Keratinocyte (primary cell): ENCODE measurements at regions not wholly inside any gene's neighbourhood (a gene's known extent, or its start where the extent isn't known, plus 50 kb on each side); places are given as distances from the start of the nearest gene placed in this dataset.

Source experiments
- DNase-seq: peaks from one replicate; pipeline ENCODE4 v3.0.0-alpha.2; 2011; ENCODE audit warnings: low read depth, missing footprints, low spot score
- FAIRE-seq: peaks from 2 replicates; lab custom pipeline; 2011; peaks lifted over from hg19 to GRCh38; lab: Jason Lieb, UNC
- H2AFZ ChIP-seq: 2 replicates; pipeline ENCODE4 v1.6.0; 2012; ENCODE audit warnings: low read length, control low read depth, inconsistent platforms; ENCODE audit not compliant: control insufficient read depth
- H3K27ac ChIP-seq: 2 replicates; pipeline ENCODE4 v1.5.1; 2011; ENCODE audit warnings: low read length; ENCODE audit not compliant: control insufficient read depth, insufficient read depth
- H3K27me3 ChIP-seq: 3 replicates; pipeline ENCODE4 v1.6.0; 2011; ENCODE audit warnings: low read length; ENCODE audit not compliant: control insufficient read depth, insufficient read depth; ENCODE audit errors: extremely low read depth
- H3K36me3 ChIP-seq, 2 experiments: 2 replicates in 1 of 2; 3 replicates in 1 of 2; pipeline ENCODE4 v1.5.1; 2011; ENCODE audit warnings: low read length in 2 of 2, mild to moderate bottlenecking in 1 of 2; ENCODE audit not compliant: control insufficient read depth in 2 of 2, insufficient read depth in 2 of 2; ENCODE audit errors: extremely low read depth in 1 of 2
- H3K4me1 ChIP-seq: 3 replicates; pipeline ENCODE4 v1.5.1; 2011; ENCODE audit warnings: low read length; ENCODE audit not compliant: control insufficient read depth, insufficient read depth; ENCODE audit errors: extremely low read depth
- H3K4me2 ChIP-seq: 3 replicates; pipeline ENCODE4 v1.6.0; 2011; ENCODE audit warnings: low read depth, low read length; ENCODE audit not compliant: control insufficient read depth, insufficient read depth; ENCODE audit errors: extremely low read depth
- H3K4me3 ChIP-seq, 3 experiments: fragments of 200-600 bp in 1 of 3; sonication (generic) in 1 of 3; 2 replicates in 2 of 3; 3 replicates in 1 of 3; pipeline ENCODE4 v1.5.1; 2011 to 2016; ENCODE audit warnings: low read length in 3 of 3, mild to moderate bottlenecking in 3 of 3, control low read depth in 2 of 3, inconsistent platforms in 1 of 3, low read depth in 1 of 3, mixed read lengths in 1 of 3, mixed run types in 1 of 3, moderate library complexity in 1 of 3; ENCODE audit not compliant: control insufficient read depth in 2 of 3, insufficient read depth in 2 of 3; ENCODE audit errors: extremely low read depth in 1 of 3
- H3K79me2 ChIP-seq: 2 replicates; pipeline ENCODE4 v1.6.0; 2012; ENCODE audit warnings: low read length; ENCODE audit not compliant: control insufficient read depth, insufficient read depth
- H3K9ac ChIP-seq: 3 replicates; pipeline ENCODE4 v1.6.0; 2011; ENCODE audit warnings: low read length; ENCODE audit not compliant: control insufficient read depth, insufficient read depth; ENCODE audit errors: extremely low read depth
- H3K9me1 ChIP-seq: 3 replicates; pipeline ENCODE4 v1.6.0; 2011; ENCODE audit warnings: low read length; ENCODE audit not compliant: control insufficient read depth, insufficient read depth; ENCODE audit errors: extremely low read depth
- H3K9me3 ChIP-seq: 2 replicates; pipeline ENCODE4 v1.5.1; 2012; ENCODE audit warnings: low read depth, low read length; ENCODE audit not compliant: control insufficient read depth
- H4K20me1 ChIP-seq: 3 replicates; pipeline ENCODE4 v1.6.0; 2011; ENCODE audit warnings: low read length; ENCODE audit not compliant: control insufficient read depth, insufficient read depth; ENCODE audit errors: extremely low read depth
- CTCF ChIP-seq, 3 experiments: IDR thresholded peaks in 1 of 3; conservative IDR thresholded peaks in 1 of 3; optimal IDR thresholded peaks in 1 of 3; 2 replicates in 2 of 3; 3 replicates in 1 of 3; pipeline versions ENCODE3 to v1.5.1; 2011; ENCODE audit warnings: low read length in 3 of 3, mild to moderate bottlenecking in 3 of 3, moderate library complexity in 2 of 3, control low read depth in 1 of 3, inconsistent platforms in 1 of 3; ENCODE audit not compliant: insufficient read depth in 2 of 3; ENCODE audit errors: extremely low read depth in 1 of 3
- EZH2 ChIP-seq: IDR thresholded peaks from one replicate; pipeline ENCODE4 v1.6.1; 2012; ENCODE audit warnings: inconsistent platforms, mild to moderate bottlenecking, low read length, moderate library complexity
- dilution Hi-C: fragments of 300-500 bp; cut with MboI; formaldehyde crosslinking; loops from one replicate; pipeline ENCODE4 v1.7.0; 2020; ENCODE audit warnings: low sequenced_read_pairs; ENCODE audit not compliant: extremely low pct_ligation_motif_present

- no peak for FAIRE-seq
- H3K9me3 ChIP-seq, result no peaks in the 10 kb centered on the region
- no peak overlapping the region for H3K27ac ChIP-seq
- H3K36me3 ChIP-seq, result no peaks in the 10 kb centered on the region
- no peak for DNase-seq
- no peaks in the 10 kb centered on the region for H3K4me1 ChIP-seq
- no peak overlapping the region for H3K9ac ChIP-seq
- TF ChIP-seq CTCF (optimal IDR thresholded peaks at IDR 0.05 in 1 of 3, IDR thresholded peaks at IDR 0.05 in 1 of 3, conservative IDR thresholded peaks at IDR 0.05 in 1 of 3; ENCODE audit: extremely low read depth in 1 of 3, insufficient read depth in 2 of 3, low read length in 3 of 3) (no peak), EZH2 (no peak)
- H3K4me3 ChIP-seq, result no peak overlapping the region
- H3K9me1 ChIP-seq, result no peaks in the 10 kb centered on the region
- no peak overlapping the region for H3K4me2 ChIP-seq
- dilution Hi-C loops, result no loop called here
- no peaks in the 10 kb centered on the region for H3K79me2 ChIP-seq
- H3K27me3 ChIP-seq, result no peaks in the 10 kb centered on the region
- no peak overlapping the region for H2AFZ ChIP-seq
- no peaks in the 10 kb centered on the region for H4K20me1 ChIP-seq
These were observed 541.7 kb upstream of the MEX3C start for GRCh38 chr18:51739044-51739666.

GRCh38 chr18:51751901-51752300, 554.4 kb upstream of the MEX3C start:
- Histone ChIP-seq H3K36me3 (no peaks in the 10 kb centered on the region), H3K9ac (no peak overlapping the region), H3K9me1 (no peaks in the 10 kb centered on the region), H2AFZ (no peak overlapping the region), H3K4me2 (no peak overlapping the region), H3K9me3 (no peaks in the 10 kb centered on the region), H3K79me2 (no peaks in the 10 kb centered on the region), H3K4me1 (no peaks in the 10 kb centered on the region), H3K4me3 (no peak overlapping the region), H3K27ac (no peak overlapping the region), H4K20me1 (no peaks in the 10 kb centered on the region), H3K27me3 (no peaks in the 10 kb centered on the region)
- no peak for TF ChIP-seq CTCF (optimal IDR thresholded peaks at IDR 0.05 in 1 of 3, IDR thresholded peaks at IDR 0.05 in 1 of 3, conservative IDR thresholded peaks at IDR 0.05 in 1 of 3; ENCODE audit: extremely low read depth in 1 of 3, insufficient read depth in 2 of 3, low read length in 3 of 3)
- no peak for TF ChIP-seq EZH2
- DNase-seq (no peak), FAIRE-seq (no peak)
- dilution Hi-C loops, result no loop called here
